EL (cell line): ENCODE measurements at regions not wholly inside any gene's neighbourhood (a gene's known extent, or its start where the extent isn't known, plus 50 kb on each side); places are given as distances from the start of the nearest gene placed in this dataset.
A peak's percentile ranks its signal among the peaks of the same experiment; 100 is the strongest.

ENCODE experiments used
- DNase-seq: peaks from one replicate; pipeline ENCODE4 v3.0.0-alpha.2; 2016

- no peak for DNase-seq
Observed at GRCh38 chr21:27450216-27450615, 483.3 kb upstream of the ADAMTS5 start.

- no peak for DNase-seq
Observed at GRCh38 chr21:27448960-27449359, 482.1 kb upstream of the ADAMTS5 start.

- DNase-seq = no peak
Observed at GRCh38 chr21:27447843-27448242, 481.0 kb upstream of the ADAMTS5 start.

- DNase-seq = peak; percentile 71
Observed at GRCh38 chr21:27429710-27430341, 462.9 kb upstream of the ADAMTS5 start.

- DNase-seq = peak; percentile 3
Observed at GRCh38 chr21:27426196-27426595, 459.3 kb upstream of the ADAMTS5 start.

- peak; percentile 88 for DNase-seq
Observed at GRCh38 chr21:27425574-27425973, 458.7 kb upstream of the ADAMTS5 start.

GRCh38 chr21:27425172-27425571, 458.3 kb upstream of the ADAMTS5 start:
- DNase-seq = peak; percentile 33

- DNase-seq = peak; percentile 60
Observed at GRCh38 chr21:27424601-27425000, 457.7 kb upstream of the ADAMTS5 start.

GRCh38 chr21:27423906-27424595, 457.2 kb upstream of the ADAMTS5 start:
- DNase-seq = peak; percentile 86

GRCh38 chr21:27423038-27423437, 456.1 kb upstream of the ADAMTS5 start:
- peak; percentile 98 for DNase-seq

GRCh38 chr21:27422435-27422834, 455.5 kb upstream of the ADAMTS5 start:
- DNase-seq = peak; percentile 47

GRCh38 chr21:27421654-27422053, 454.8 kb upstream of the ADAMTS5 start:
- DNase-seq = no peak

- no peak for DNase-seq
Observed at GRCh38 chr21:27419153-27419552, 452.3 kb upstream of the ADAMTS5 start.

- DNase-seq = no peak
Observed at GRCh38 chr21:27418346-27418745, 451.5 kb upstream of the ADAMTS5 start.

- DNase-seq = no peak
Observed at GRCh38 chr21:27412530-27412929, 445.6 kb upstream of the ADAMTS5 start.

- DNase-seq = no peak
Observed at GRCh38 chr21:27408826-27409225, 441.9 kb upstream of the ADAMTS5 start.

- no peak for DNase-seq
Observed at GRCh38 chr21:27407271-27407670, 440.4 kb upstream of the ADAMTS5 start.

- DNase-seq = peak; percentile 48
Observed at GRCh38 chr21:27406300-27407009, 439.6 kb upstream of the ADAMTS5 start.

GRCh38 chr21:27403011-27403410, 436.1 kb upstream of the ADAMTS5 start:
- no peak for DNase-seq

GRCh38 chr21:27400045-27400444, 433.2 kb upstream of the ADAMTS5 start:
- DNase-seq = no peak

GRCh38 chr21:27397578-27397977, 430.7 kb upstream of the ADAMTS5 start:
- no peak for DNase-seq

GRCh38 chr21:27393726-27394125, 426.8 kb upstream of the ADAMTS5 start:
- no peak for DNase-seq

- no peak for DNase-seq
Observed at GRCh38 chr21:27391990-27392389, 425.1 kb upstream of the ADAMTS5 start.

- DNase-seq = no peak
Observed at GRCh38 chr21:27390384-27390783, 423.5 kb upstream of the ADAMTS5 start.
